ENCODE measurements at regions not wholly inside any gene's neighbourhood (a gene's known extent, or its start where the extent isn't known, plus 50 kb on each side); places are given as distances from the start of the nearest gene placed in this dataset.

DNA sequence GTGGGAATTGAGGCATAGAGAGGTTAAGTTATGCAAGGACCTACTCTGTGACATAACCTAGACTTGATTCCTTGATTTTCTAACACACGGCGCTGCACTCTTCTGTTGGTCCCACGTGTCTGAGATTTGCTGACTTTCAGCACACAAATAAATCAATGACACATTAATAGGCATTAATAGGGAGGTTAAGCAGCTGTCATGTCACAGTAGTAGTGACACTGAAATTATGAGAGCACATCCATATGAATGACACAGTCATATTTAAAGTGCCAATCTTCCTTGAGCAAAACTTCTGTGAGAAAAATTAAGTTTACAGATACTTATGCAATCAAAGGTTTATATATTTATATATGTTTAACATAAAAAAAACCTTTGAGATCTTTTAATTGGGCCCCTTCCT, 805.4 kb upstream of the SORCS1 start:
- TF ChIP-seq EP300 (IDR thresholded peaks at IDR 0.05) (no peak), POLR2A (IDR thresholded peaks at IDR 0.05) (no peak), CTCF (IDR thresholded peaks at IDR 0.05) (no peak), POLR2AphosphoS5 (IDR thresholded peaks at IDR 0.05) (no peak)
